SK-N-SH (cell line): ENCODE measurements at regions not wholly inside any gene's neighbourhood (a gene's known extent, or its start where the extent isn't known, plus 50 kb on each side); places are given as distances from the start of the nearest gene placed in this dataset.

Source experiments
- CTCF ChIA-PET: fragments of 300-600, 350-600 bp; formaldehyde crosslinking; extraction: SDS; loops from one replicate; lab custom pipeline; 2021; lab: Yijun Ruan, JAX
- POLR2A ChIA-PET: fragments of 350-600 bp; sonication (Branson Sonifier 250); formaldehyde crosslinking; extraction: SDS; loops from one replicate; lab custom pipeline; 2020; ENCODE audit warnings: antibody characterized with exemption, inconsistent platforms; lab: Yijun Ruan, JAX
- DNase-seq: peaks from one replicate; pipeline ENCODE4 v3.0.0; 2012
- H2AFZ ChIP-seq: fragments of 200-600 bp; sonication (generic); 2 replicates; pipeline ENCODE4 v1.8.1; 2016; ENCODE audit warnings: antibody characterized with exemption, mild to moderate bottlenecking, low read depth
- H3F3A ChIP-seq: fragments of 200-600 bp; sonication (generic); replicated peaks from 2 replicates; pipeline ENCODE3; 2016; ENCODE audit warnings: antibody characterized with exemption, mild to moderate bottlenecking; ENCODE audit not compliant: insufficient read depth
- H3K27ac ChIP-seq, 2 experiments: fragments of 200-500 bp in 1 of 2; fragments of 200-600 bp in 1 of 2; sonication (Bioruptor generic) in 1 of 2; sonication (generic), shearing (Covaris generic) in 1 of 2; 2 replicates each; pipeline versions ENCODE4 v1.5.1 to v1.6.1; 2014 to 2016; ENCODE audit warnings: low read depth in 2 of 2, inconsistent platforms in 1 of 2, low read length in 1 of 2, mild to moderate bottlenecking in 1 of 2, mixed read lengths in 1 of 2
- H3K27me3 ChIP-seq: fragments of 200-600 bp; sonication (generic), shearing (Covaris generic); 2 replicates; pipeline ENCODE4 v1.6.1; 2016; ENCODE audit warnings: mixed run types; ENCODE audit not compliant: insufficient read depth
- H3K36me3 ChIP-seq, 2 experiments: fragments of 200-500 bp in 1 of 2; fragments of 200-600 bp in 1 of 2; sonication (Bioruptor generic) in 1 of 2; sonication (generic) in 1 of 2; replicated peaks in 1 of 2; 2 replicates each; pipeline versions ENCODE3 to v1.5.1; 2014 to 2016; ENCODE audit warnings: low read length in 1 of 2, mild to moderate bottlenecking in 1 of 2; ENCODE audit not compliant: insufficient read depth in 2 of 2, control insufficient read depth in 1 of 2
- H3K4me1 ChIP-seq, 2 experiments: fragments of 200-500 bp in 1 of 2; fragments of 200-600 bp in 1 of 2; sonication (Bioruptor generic) in 1 of 2; sonication (generic), shearing (Covaris generic) in 1 of 2; 2 replicates each; pipeline versions ENCODE4 v1.5.1 to v1.6.1; 2014 to 2016; ENCODE audit warnings: low read depth in 1 of 2, low read length in 1 of 2, mixed run types in 1 of 2; ENCODE audit not compliant: insufficient read depth in 2 of 2, control insufficient read depth in 1 of 2
- H3K4me2 ChIP-seq: fragments of 200-600 bp; sonication (generic), shearing (Covaris generic); 2 replicates; pipeline ENCODE4 v1.6.1; 2017; ENCODE audit warnings: mixed run types
- H3K4me3 ChIP-seq, 2 experiments: fragments of 200-500 bp in 1 of 2; fragments of 200-600 bp in 1 of 2; sonication (Bioruptor generic) in 1 of 2; sonication (generic), shearing (Covaris generic) in 1 of 2; 2 replicates each; pipeline versions ENCODE4 v1.5.1 to v1.8.1; 2014 to 2016; ENCODE audit warnings: low read depth in 2 of 2, inconsistent platforms in 1 of 2, low read length in 1 of 2, mild to moderate bottlenecking in 1 of 2, mixed read lengths in 1 of 2, moderate library complexity in 1 of 2
- H3K79me2 ChIP-seq: fragments of 200-600 bp; sonication (generic); 2 replicates; pipeline ENCODE4 v1.8.1; 2017; ENCODE audit warnings: mild to moderate bottlenecking; ENCODE audit not compliant: insufficient read depth
- H3K9ac ChIP-seq: fragments of 200-600 bp; sonication (generic); 2 replicates; pipeline ENCODE4 v1.6.1; 2017; ENCODE audit warnings: mixed run types
- H3K9me2 ChIP-seq: fragments of 200-600 bp; sonication (generic); 2 replicates; pipeline ENCODE4 v1.6.1; 2017; ENCODE audit warnings: mixed run types
- H3K9me3 ChIP-seq: fragments of 200-600 bp; sonication (generic); 2 replicates; pipeline ENCODE4 v1.6.1; 2017; ENCODE audit warnings: mixed run types, mild to moderate bottlenecking, moderate library complexity
- H4K20me1 ChIP-seq: fragments of 200-600 bp; sonication (generic); 2 replicates; pipeline ENCODE4 v1.6.1; 2017; ENCODE audit warnings: mild to moderate bottlenecking, mixed run types; ENCODE audit not compliant: insufficient read depth
- CHD2 ChIP-seq: fragments of 150-350 bp; IDR thresholded peaks from 2 replicates; pipeline ENCODE4 v1.6.1; 2018; ENCODE audit warnings: low read length; ENCODE audit not compliant: partially characterized antibody
- ELF1 ChIP-seq: IDR thresholded peaks from 2 replicates; pipeline ENCODE4 v1.4.0; 2012
- EZH2phosphoT487 ChIP-seq: fragments of 200-600 bp; sonication (generic); IDR thresholded peaks from 2 replicates; pipeline ENCODE4 v1.6.1; 2017; ENCODE audit warnings: low read depth, mixed run types, mild to moderate bottlenecking, antibody characterized with exemption, moderate library complexity, borderline replicate concordance
- FOXM1 ChIP-seq: IDR thresholded peaks from 2 replicates; pipeline ENCODE4 v1.4.0; 2012; ENCODE audit warnings: low read depth, mild to moderate bottlenecking
- GABPA ChIP-seq: IDR thresholded peaks from 2 replicates; pipeline ENCODE4 v1.4.0; 2012; ENCODE audit warnings: low read depth, mild to moderate bottlenecking
- MAX ChIP-seq: IDR thresholded peaks from 2 replicates; pipeline ENCODE4 v1.4.0; 2012; ENCODE audit warnings: low read depth
- MEF2A ChIP-seq: IDR thresholded peaks from 2 replicates; pipeline ENCODE4 v1.4.0; 2012; ENCODE audit warnings: low read depth, borderline replicate concordance
- POLR2AphosphoS5 ChIP-seq: IDR thresholded peaks from 2 replicates; pipeline ENCODE4 v1.6.1; 2012; ENCODE audit warnings: low read depth, low read length
- RAD21 ChIP-seq: IDR thresholded peaks from 2 replicates; pipeline ENCODE4 v1.6.1; 2012; ENCODE audit warnings: mild to moderate bottlenecking, low read length
- RCOR1 ChIP-seq: fragments of 150-350 bp; IDR thresholded peaks from 2 replicates; pipeline ENCODE4 v1.6.1; 2017; ENCODE audit warnings: antibody characterized with exemption, low read length
- REST ChIP-seq: IDR thresholded peaks from 2 replicates; pipeline ENCODE4 v1.6.1; 2012; ENCODE audit warnings: mild to moderate bottlenecking, low read depth, low read length, moderate library complexity
- RFX5 ChIP-seq: IDR thresholded peaks from 2 replicates; pipeline ENCODE4 v1.6.1; 2012; ENCODE audit warnings: mild to moderate bottlenecking, improper control_type of control experiment, low read length
- RXRA ChIP-seq: IDR thresholded peaks from 2 replicates; pipeline ENCODE4 v1.4.0; 2012; ENCODE audit warnings: low read depth, mild to moderate bottlenecking, borderline replicate concordance
- SMC3 ChIP-seq: IDR thresholded peaks from 2 replicates; pipeline ENCODE4 v1.6.1; 2012; ENCODE audit warnings: low read depth, low read length, improper control_type of control experiment
- TCF12 ChIP-seq: IDR thresholded peaks from 2 replicates; pipeline ENCODE4 v1.4.0; 2012
- TEAD4 ChIP-seq: IDR thresholded peaks from 2 replicates; pipeline ENCODE4 v1.4.0; 2012; ENCODE audit warnings: mild to moderate bottlenecking, borderline replicate concordance; ENCODE audit not compliant: insufficient read depth
- USF1 ChIP-seq: IDR thresholded peaks from 2 replicates; pipeline ENCODE4 v1.4.0; 2012; ENCODE audit warnings: low read depth, borderline replicate concordance
- YY1 ChIP-seq: IDR thresholded peaks from 2 replicates; pipeline ENCODE4 v1.4.0; 2012; ENCODE audit warnings: low read depth, mild to moderate bottlenecking
- WGBS: methylation state at CpG from one replicate; pipeline ENCODE4 v1.1.6; 2017; ENCODE audit warnings: low lambda C conversion rate; 5-methylcytosine and 5-hydroxymethylcytosine counted together

GRCh38 chr18:79617511-79618500 is 61.8 kb upstream of the CTDP1 start:
- Histone ChIP-seq H3K79me2 (no peaks in the 10 kb centered on the region), H3K4me2 (no peak overlapping the region), H3K27me3 (peaks cover 60% of the 10 kb centered on the region), H3F3A (peaks cover 2% of the 10 kb centered on the region), H4K20me1 (no peaks in the 10 kb centered on the region), H3K4me3 (no peak overlapping the region), H3K9me3 (no peaks in the 10 kb centered on the region), H3K4me1 (no peaks in the 10 kb centered on the region), H3K27ac (no peak overlapping the region), H3K36me3 (no peaks in the 10 kb centered on the region), H2AFZ (no peak overlapping the region), H3K9ac (no peak overlapping the region), H3K9me2 (no peaks in the 10 kb centered on the region)
- ChIA-PET CTCF (no interaction called here), POLR2A (no interaction called here)
- WGBS = 56% methylated on average over 26 of the region's 79 CpGs
- no peak for DNase-seq
- no peak for TF ChIP-seq YY1
- TF ChIP-seq GABPA = no peak
- TF ChIP-seq FOXM1 = no peak
- no peak for TF ChIP-seq RCOR1
- TF ChIP-seq CHD2 = no peak
- TF ChIP-seq EZH2phosphoT487 = no peak
- no peak for TF ChIP-seq POLR2AphosphoS5
- TF ChIP-seq RFX5 = no peak
- no peak for TF ChIP-seq MEF2A
- no peak for TF ChIP-seq ELF1
- no peak for TF ChIP-seq RAD21
- TF ChIP-seq MAX = no peak
- no peak for TF ChIP-seq RXRA
- no peak for TF ChIP-seq USF1
- no peak for TF ChIP-seq SMC3
- no peak for TF ChIP-seq REST
- no peak for TF ChIP-seq TEAD4
- no peak for TF ChIP-seq TCF12
